Nucleus accumbens (tissue), 56 donors: ENCODE measurements at regions not wholly inside any gene's neighbourhood (a gene's known extent, or its start where the extent isn't known, plus 50 kb on each side); places are given as distances from the start of the nearest gene placed in this dataset.
A peak's percentile ranks its signal among the peaks of the same experiment; 100 is the strongest.

Experiments used
- DNase-seq, 56 donors: peaks; one replicate each; lab custom pipeline; 2025; lab: John Stamatoyannopoulos, UW

DNA sequence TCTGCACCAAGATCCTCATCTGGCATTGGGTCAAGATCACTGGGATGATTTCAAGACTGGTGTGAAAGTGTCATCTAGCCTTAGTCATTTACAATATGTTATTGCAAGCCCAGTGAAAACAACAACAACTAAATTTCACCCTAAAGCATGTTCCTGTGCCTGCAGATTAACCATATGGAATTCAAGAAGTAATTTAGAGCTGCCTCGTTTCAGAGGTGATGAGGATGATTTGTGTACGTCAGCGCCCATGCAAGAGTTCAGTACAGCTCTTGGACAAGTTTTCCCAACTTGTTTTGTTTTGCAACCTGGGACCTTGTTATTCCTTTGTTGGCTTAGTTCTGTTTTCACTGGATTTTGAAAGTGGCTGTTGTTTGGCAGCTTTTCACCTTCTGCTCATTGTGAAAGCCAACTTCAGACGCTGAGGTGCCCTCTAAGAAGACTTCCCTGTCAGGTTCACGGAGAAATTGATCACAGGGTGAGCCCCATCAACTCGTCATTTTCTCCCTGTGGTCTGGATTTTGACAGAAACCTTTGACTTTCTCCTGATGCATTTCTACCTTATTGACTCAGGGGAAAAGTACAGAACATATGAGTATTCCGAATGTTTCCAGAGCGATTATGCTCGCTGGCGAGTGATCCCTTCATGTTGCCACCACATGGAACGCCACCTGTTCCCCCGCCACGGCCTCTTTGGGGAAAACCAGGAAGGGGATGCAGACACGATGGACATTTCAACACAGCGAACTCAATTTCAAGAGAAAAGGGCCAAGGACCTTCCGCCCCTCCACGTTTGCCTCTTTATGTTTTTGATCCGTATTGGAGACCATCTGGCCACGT, 85.6 kb downstream of the FOXL1 start:
- DNase-seq: no peak

GRCh38 chr16:86664522-86665318, 86.4 kb downstream of the FOXL1 start:
- no peak for DNase-seq

DNA sequence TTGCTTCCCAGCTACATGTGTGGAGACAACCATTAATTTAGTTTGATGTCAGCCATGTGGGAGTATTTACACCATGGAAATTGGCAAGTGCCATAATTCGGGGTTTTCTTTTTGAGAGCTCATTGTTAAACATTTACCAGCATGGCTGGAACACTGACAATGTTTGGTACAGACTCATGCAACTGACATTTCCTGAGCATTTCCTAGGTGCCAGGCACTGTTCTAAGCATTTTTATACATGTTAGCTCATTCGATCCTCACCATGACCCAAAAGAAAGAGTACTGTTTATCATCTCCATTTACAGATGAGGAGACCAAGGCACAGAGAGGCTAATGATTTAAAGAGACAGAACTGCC, 86.9 kb downstream of the FOXL1 start:
- no peak for DNase-seq

GRCh38 chr16:86665929-86666328, 87.6 kb downstream of the FOXL1 start:
- no peak for DNase-seq

DNA sequence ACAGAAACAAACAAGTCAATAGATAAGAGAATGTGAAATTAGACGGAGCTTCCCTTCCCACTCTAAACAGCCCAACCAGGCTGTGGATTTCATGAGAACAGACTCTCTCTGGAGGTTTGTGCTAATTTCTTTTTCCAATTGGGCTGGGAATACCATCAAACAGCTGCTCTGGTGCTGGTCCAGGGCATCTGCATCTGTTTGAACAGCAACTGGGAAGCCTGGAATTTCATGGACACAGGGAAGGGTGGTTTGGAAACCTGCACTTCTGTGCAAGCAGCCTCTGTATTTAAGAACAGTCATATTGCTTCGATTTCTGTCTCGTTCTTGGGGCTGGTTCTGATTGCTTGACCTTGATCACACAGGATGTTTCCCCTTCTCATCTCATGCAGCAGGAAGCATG, 88.7 kb downstream of the FOXL1 start:
- DNase-seq: no peak

GRCh38 chr16:86668136-86668910, 90.0 kb downstream of the FOXL1 start:
- no peak for DNase-seq

GRCh38 chr16:86669285-86669805, 91.0 kb downstream of the FOXL1 start:
- no peak for DNase-seq

GRCh38 chr16:86669937-86670749, 91.8 kb downstream of the FOXL1 start:
- peak in 1 of 56 donors; percentile 1 for DNase-seq

- no peak for DNase-seq
Measured at GRCh38 chr16:86670750-86671234, 92.4 kb downstream of the FOXL1 start.

DNA sequence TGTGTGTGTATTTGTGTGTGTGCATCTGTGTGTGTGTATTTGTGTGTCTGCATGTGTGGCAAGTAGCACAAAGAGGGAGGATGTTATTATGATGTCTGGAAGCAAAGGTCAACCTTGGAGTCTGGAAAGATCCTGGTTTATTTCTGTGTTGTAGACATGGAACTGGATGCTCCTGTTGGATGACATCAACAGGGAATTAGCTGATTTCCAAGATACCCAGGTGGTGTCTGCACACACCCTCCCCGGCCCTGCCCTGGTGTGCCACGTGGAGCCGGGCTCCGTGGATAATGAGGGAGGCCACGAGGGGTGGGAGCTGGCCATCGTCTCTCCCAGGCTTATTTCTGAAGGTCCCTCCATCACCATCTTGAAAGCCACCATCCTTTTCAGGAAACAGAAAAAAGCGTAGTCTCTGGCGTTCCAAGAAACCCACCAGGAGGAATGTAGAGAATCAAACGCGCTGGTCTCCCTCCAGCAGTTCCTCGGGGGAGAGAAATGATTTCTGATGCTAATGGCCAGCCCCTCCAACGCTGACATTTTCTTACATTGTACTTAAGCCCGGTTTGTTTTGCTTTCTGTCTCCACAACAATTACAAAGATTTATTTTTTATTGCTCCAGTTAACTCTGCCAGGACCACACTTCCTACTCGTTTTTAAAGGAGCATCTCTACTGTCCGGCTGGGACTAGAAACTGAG, 93.3 kb downstream of the FOXL1 start:
- DNase-seq: no peak

DNA sequence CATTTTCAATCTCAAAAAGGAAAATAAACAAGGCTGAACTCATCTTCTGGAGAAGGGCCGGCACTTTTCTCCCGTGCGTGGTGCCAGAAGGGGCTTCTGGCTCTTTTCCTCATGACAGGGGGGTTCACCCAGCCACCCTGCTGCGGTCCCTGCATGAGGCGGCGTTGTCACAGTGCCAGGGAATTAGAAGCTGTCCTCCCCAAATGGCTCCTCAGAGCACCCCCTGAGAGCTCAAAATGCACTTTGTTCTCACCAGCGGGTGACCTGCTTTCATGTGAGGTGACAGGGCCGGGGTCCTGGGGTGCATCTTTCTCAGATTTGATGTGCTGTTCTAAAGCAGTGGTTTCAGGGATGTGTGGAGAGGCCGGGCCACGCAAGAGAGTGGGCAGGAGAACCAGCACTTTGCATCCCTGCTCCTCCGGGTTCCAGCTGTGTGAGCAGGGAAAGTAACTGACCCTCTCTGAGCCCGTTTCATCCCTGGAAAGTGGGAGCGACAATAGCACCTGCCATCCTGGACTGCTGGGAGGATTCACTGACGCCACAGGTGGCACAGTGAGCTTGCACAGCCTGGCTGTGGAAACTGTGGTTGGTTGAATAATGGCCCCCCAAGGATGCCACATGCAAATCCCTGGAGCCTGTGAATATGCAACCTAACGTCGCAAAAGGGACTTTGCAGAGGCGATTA, 94.0 kb downstream of the FOXL1 start:
- no peak for DNase-seq

- no peak for DNase-seq
Measured at GRCh38 chr16:86673090-86673955, 95.0 kb downstream of the FOXL1 start.

GRCh38 chr16:86673956-86674453, 95.7 kb downstream of the FOXL1 start:
- DNase-seq: no peak

- DNase-seq: no peak
Measured at GRCh38 chr16:86676254-86676670, 97.9 kb downstream of the FOXL1 start.

DNA sequence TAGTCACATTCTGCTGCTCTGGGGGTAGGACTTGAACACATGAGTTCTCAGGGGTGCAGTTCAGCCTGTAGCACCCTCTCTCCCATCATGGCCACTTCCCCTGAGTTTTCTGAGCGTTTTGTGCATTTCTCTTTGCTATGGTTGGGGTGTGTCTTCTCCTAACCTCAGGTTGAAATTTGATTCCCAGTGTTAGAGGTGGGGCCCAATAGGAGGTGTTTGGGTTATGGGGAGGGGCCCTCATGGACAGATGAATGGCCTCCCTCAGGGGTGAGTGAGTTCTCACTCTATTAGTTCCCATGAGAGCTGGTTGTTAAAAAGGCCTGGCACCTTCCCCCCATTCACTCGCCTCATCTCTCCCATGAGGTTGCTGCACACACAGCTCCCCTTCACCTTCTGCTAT, 101.1 kb downstream of the FOXL1 start:
- no peak for DNase-seq

DNA sequence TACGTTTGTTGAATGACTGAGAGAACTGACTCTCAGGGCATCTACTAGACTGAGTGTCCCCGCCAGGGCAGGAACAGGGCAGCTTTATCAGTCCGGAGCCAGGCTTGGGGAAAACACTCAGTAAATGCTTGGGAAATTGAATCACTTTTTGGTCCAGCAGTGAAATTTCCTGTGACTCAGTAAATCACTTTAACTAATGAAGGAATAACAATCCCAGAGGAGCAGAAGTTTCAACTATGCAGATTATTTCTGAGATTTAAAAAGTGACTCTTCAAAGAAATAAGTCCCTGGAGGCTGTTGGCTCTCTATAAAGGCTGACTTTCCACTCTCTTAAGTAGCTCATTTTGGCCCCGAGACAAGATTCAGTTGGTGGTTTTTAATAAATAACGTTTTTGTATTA, 101.8 kb downstream of the FOXL1 start:
- no peak for DNase-seq

GRCh38 chr16:86680661-86681030, 102.3 kb downstream of the FOXL1 start:
- DNase-seq: no peak
